Tibial nerve (tissue), 4 donors: ENCODE measurements at regions not wholly inside any gene's neighbourhood (a gene's known extent, or its start where the extent isn't known, plus 50 kb on each side); places are given as distances from the start of the nearest gene placed in this dataset.

ENCODE experiments used
- EP300 ChIP-seq, 2 donors: sonication (generic); formaldehyde crosslinking; IDR thresholded peaks; one replicate each; pipeline ENCODE4 v1.6.1; 2017; ENCODE audit warnings: antibody characterized with exemption in 2 of 2, mild to moderate bottlenecking in 1 of 2
- POLR2A ChIP-seq, 2 donors: fragments of 450-650 bp; IDR thresholded peaks; one replicate each; pipeline ENCODE4 v1.6.1; 2017; ENCODE audit warnings: antibody characterized with exemption in 2 of 2, mild to moderate bottlenecking in 2 of 2, moderate library complexity in 2 of 2
- TF ChIP-seq, protein P1 (sequence below), 5 experiments: fragments of 200-600 bp in 3 of 5; fragments of 450-650 bp in 2 of 5; sonication (generic) in 3 of 5; IDR thresholded peaks; one replicate each; pipeline ENCODE4 v1.5.1; 2016 to 2019; ENCODE audit warnings: antibody characterized with exemption in 5 of 5, mild to moderate bottlenecking in 3 of 5, moderate library complexity in 2 of 5

DNA sequence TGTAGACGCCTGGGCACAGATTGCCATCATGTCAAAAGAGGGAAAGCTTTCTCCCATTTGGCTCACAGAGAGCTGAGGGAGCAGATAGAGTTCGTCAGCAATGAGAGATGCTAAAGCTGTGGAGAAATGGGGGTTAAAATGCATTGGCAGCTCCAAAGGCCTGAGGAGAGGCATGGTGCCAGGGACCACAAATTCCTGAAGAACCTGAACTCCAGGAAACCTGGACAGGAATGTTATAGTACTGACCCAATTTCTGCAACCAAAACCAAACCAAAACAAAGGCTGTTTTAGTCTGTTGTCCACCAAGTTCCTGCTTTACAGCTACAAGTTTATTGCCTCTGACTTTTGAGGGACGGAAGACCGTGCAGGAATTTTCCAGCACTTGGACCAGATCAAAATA, 575.7 kb downstream of the REEP3 start:
- TF ChIP-seq, protein P1, sequence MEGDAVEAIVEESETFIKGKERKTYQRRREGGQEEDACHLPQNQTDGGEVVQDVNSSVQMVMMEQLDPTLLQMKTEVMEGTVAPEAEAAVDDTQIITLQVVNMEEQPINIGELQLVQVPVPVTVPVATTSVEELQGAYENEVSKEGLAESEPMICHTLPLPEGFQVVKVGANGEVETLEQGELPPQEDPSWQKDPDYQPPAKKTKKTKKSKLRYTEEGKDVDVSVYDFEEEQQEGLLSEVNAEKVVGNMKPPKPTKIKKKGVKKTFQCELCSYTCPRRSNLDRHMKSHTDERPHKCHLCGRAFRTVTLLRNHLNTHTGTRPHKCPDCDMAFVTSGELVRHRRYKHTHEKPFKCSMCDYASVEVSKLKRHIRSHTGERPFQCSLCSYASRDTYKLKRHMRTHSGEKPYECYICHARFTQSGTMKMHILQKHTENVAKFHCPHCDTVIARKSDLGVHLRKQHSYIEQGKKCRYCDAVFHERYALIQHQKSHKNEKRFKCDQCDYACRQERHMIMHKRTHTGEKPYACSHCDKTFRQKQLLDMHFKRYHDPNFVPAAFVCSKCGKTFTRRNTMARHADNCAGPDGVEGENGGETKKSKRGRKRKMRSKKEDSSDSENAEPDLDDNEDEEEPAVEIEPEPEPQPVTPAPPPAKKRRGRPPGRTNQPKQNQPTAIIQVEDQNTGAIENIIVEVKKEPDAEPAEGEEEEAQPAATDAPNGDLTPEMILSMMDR (IDR thresholded peaks at IDR 0.05), result no peak
- no peak for TF ChIP-seq POLR2A (IDR thresholded peaks at IDR 0.05)
- TF ChIP-seq EP300 (IDR thresholded peaks at IDR 0.05), result no peak
